Endometrial microvascular endothelial cells (primary cell): ENCODE measurements at regions not wholly inside any gene's neighbourhood (a gene's known extent, or its start where the extent isn't known, plus 50 kb on each side); places are given as distances from the start of the nearest gene placed in this dataset.

Experiments
- in situ Hi-C: cut with HindIII; loops from 2 replicates; pipeline ENCODE4 v1.10.0; 2017; ENCODE audit warnings: low sequenced_read_pairs, low pct_unique_long_range_greater_than_20kb; ENCODE audit errors: inconsistent ontology term

GRCh38 chr16:86048882-86049585 lies 150.1 kb downstream of the IRF8 start:
- in situ Hi-C loops: no loop called here

- in situ Hi-C loops: no loop called here
Observed at GRCh38 chr16:86049641-86050040, 150.7 kb downstream of the IRF8 start.

- in situ Hi-C loops: no loop called here
Observed at GRCh38 chr16:86050111-86050510, 151.1 kb downstream of the IRF8 start.

GRCh38 chr16:86050591-86051367 lies 151.8 kb downstream of the IRF8 start:
- in situ Hi-C loops: no loop called here

- in situ Hi-C loops: no loop called here
Observed at GRCh38 chr16:86051368-86052114, 152.6 kb downstream of the IRF8 start.

- in situ Hi-C loops: no loop called here
Observed at GRCh38 chr16:86052115-86052670, 153.2 kb downstream of the IRF8 start.

GRCh38 chr16:86052926-86053325 lies 154.0 kb downstream of the IRF8 start:
- in situ Hi-C loops: no loop called here

- in situ Hi-C loops: no loop called here
Observed at GRCh38 chr16:86059253-86060171, 160.6 kb downstream of the IRF8 start.

GRCh38 chr16:86060381-86061317 lies 161.7 kb downstream of the IRF8 start:
- in situ Hi-C loops: no loop called here

GRCh38 chr16:86061318-86061695 lies 162.3 kb downstream of the IRF8 start:
- in situ Hi-C loops: no loop called here

- in situ Hi-C loops: no loop called here
Observed at GRCh38 chr16:86061721-86062120, 162.8 kb downstream of the IRF8 start.

- in situ Hi-C loops: no loop called here
Observed at GRCh38 chr16:86062271-86062965, 163.5 kb downstream of the IRF8 start.

GRCh38 chr16:86063760-86064405 lies 164.9 kb downstream of the IRF8 start:
- in situ Hi-C loops: no loop called here

GRCh38 chr16:86064431-86065250 lies 165.7 kb downstream of the IRF8 start:
- in situ Hi-C loops: no loop called here

GRCh38 chr16:86065711-86066110 lies 166.7 kb downstream of the IRF8 start:
- in situ Hi-C loops: no loop called here

- in situ Hi-C loops: no loop called here
Observed at GRCh38 chr16:86066811-86067210, 167.8 kb downstream of the IRF8 start.
